Heart left ventricle (tissue), 16 donors: ENCODE measurements at regions not wholly inside any gene's neighbourhood (a gene's known extent, or its start where the extent isn't known, plus 50 kb on each side); places are given as distances from the start of the nearest gene placed in this dataset.

Experiments
- ATAC-seq, 4 donors: fragments of 200-7000 bp; cut with Tn5 transposase; one replicate each; pipeline ENCODE4 v1.9.1; 2020 to 2022; ENCODE audit warnings: moderate library complexity in 4 of 4, mild to moderate bottlenecking in 3 of 4, moderate number of reproducible peaks in 1 of 4
- DNase-seq, 5 donors: peaks; one replicate each; pipeline ENCODE4 v3.0.0-alpha.2; 2020
- H3K27ac ChIP-seq, 12 donors: fragments of 200-600 bp; sonication (generic) in 4 of 12; one replicate each; pipeline versions ENCODE4 v1.5.0 to v1.8.0; 2016 to 2022; ENCODE audit warnings: mild to moderate bottlenecking in 2 of 12
- H3K27me3 ChIP-seq, 9 donors: fragments of 200-600 bp; sonication (generic) in 2 of 9; one replicate each; pipeline versions ENCODE4 v1.5.1 to v1.8.0; 2016 to 2022; ENCODE audit warnings: mild to moderate bottlenecking in 3 of 9
- H3K36me3 ChIP-seq, 9 donors: fragments of 200-600 bp; sonication (generic) in 2 of 9; one replicate each; pipeline versions ENCODE4 v1.5.0 to v1.8.0; 2018 to 2022; ENCODE audit warnings: mild to moderate bottlenecking in 2 of 9
- H3K4me1 ChIP-seq, 12 donors: fragments of 200-600 bp; sonication (generic) in 4 of 12; one replicate each; pipeline versions ENCODE4 v1.5.0 to v1.8.0; 2016 to 2022; ENCODE audit warnings: mild to moderate bottlenecking in 3 of 12
- H3K4me3 ChIP-seq, 12 donors: fragments of 200-600 bp; sonication (generic) in 4 of 12; one replicate each; pipeline versions ENCODE4 v1.5.0 to v1.8.0; 2017 to 2022; ENCODE audit warnings: mild to moderate bottlenecking in 9 of 12, moderate library complexity in 4 of 12
- H3K9me3 ChIP-seq, 12 donors: fragments of 200-600 bp; sonication (generic) in 4 of 12; one replicate each; pipeline versions ENCODE4 v1.5.0 to v1.8.0; 2016 to 2022; ENCODE audit warnings: mild to moderate bottlenecking in 1 of 12
- POLR2A ChIP-seq, 2 donors: fragments of 450-650 bp; IDR thresholded peaks; one replicate each; pipeline ENCODE4 v1.6.1; 2017; ENCODE audit warnings: antibody characterized with exemption in 2 of 2, mild to moderate bottlenecking in 2 of 2, moderate library complexity in 2 of 2
- WGBS, 4 donors: extraction: QIAGEN DNeasy Blood & Tissue Kit in 2 of 4; methylation state at CpG; one replicate each; pipeline versions ENCODE4 v1.1.5 to v1.1.7; 2013 to 2018; 5-methylcytosine and 5-hydroxymethylcytosine counted together
- intact Hi-C, 10 donors: fragments of 100-400 bp; cut with DNase I; formaldehyde crosslinking; loops; one replicate each; pipeline versions ENCODE4 v1.11.1 to v1.14.2; 2022
- TF ChIP-seq, protein P1 (sequence below), 12 donors: fragments of 200-600 bp; sonication (generic) in 4 of 12; IDR thresholded peaks; one replicate each; pipeline versions ENCODE4 v1.5.0 to v1.8.0; 2018 to 2022; ENCODE audit warnings: antibody characterized with exemption in 12 of 12, mild to moderate bottlenecking in 5 of 12
- donor health status: ischemic (EF 13 %, LVEDD 7.1; RV severe dilation, severe dysfunction).
- donor health status: healthy with polysubstance abuse.
- donor health status: DM: no; HTN: yes; CAD: no.
- donor health status: DM: no; HTN: no; CAD: no.
- donor health status: ischemic (EF 25% LVEDD 6.9; RV normal size, moderate dysfunction).
- donor health status: ischemic (EF 25% LVEDD 5.7; RV mildly dilated, moderate dysfunction).
- donor health status: healthy.
- donor health status: DM: yes; HTN: yes; CAD: no.
- donor health status: ischemic (EF 35%, LVEDD 5.7; RV mildly dilated, moderate dysfunction).
- donor health status: nonischemic (EF 11% LVEDD 7.7; RV severe dilation, severe dysfunction).
- donor health status: DM: yes; HTN: yes; CAD: no.
- donor health status: PGD.
- donor health status: ischemic (EF 29% LVEDD 5.4; RV normal size, mild dysfunction).
- donor health status: nonischemic (EF 23%, LVEDD 6.1; RV moderate dilation, normal function).

- Histone ChIP-seq H3K4me3 (no peak overlapping the region), H3K9me3 (peaks cover 0 to 9% (median 0%) of the 10 kb centered on the region in 12 donors), H3K27ac (no peak overlapping the region), H3K4me1 (no peaks in the 10 kb centered on the region), H3K36me3 (no peaks in the 10 kb centered on the region), H3K27me3 (no peaks in the 10 kb centered on the region)
- intact Hi-C loops = no loop called here
- DNase-seq (no peak), ATAC-seq (no peak)
- WGBS, 4 donors = 66 to 74% (median 70%) methylated on average over 1 of the region's 1 CpG
- TF ChIP-seq, protein P1, sequence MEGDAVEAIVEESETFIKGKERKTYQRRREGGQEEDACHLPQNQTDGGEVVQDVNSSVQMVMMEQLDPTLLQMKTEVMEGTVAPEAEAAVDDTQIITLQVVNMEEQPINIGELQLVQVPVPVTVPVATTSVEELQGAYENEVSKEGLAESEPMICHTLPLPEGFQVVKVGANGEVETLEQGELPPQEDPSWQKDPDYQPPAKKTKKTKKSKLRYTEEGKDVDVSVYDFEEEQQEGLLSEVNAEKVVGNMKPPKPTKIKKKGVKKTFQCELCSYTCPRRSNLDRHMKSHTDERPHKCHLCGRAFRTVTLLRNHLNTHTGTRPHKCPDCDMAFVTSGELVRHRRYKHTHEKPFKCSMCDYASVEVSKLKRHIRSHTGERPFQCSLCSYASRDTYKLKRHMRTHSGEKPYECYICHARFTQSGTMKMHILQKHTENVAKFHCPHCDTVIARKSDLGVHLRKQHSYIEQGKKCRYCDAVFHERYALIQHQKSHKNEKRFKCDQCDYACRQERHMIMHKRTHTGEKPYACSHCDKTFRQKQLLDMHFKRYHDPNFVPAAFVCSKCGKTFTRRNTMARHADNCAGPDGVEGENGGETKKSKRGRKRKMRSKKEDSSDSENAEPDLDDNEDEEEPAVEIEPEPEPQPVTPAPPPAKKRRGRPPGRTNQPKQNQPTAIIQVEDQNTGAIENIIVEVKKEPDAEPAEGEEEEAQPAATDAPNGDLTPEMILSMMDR (IDR thresholded peaks at IDR 0.05) = no peak
- TF ChIP-seq POLR2A (IDR thresholded peaks at IDR 0.05) = no peak
Measured at GRCh38 chr9:32899181-32899580, 102.2 kb downstream of the APTX start.

- DNase-seq = no peak
- Histone ChIP-seq H3K4me1 (no peaks in the 10 kb centered on the region), H3K4me3 (no peak overlapping the region), H3K27me3 (no peaks in the 10 kb centered on the region), H3K27ac (no peak overlapping the region), H3K36me3 (no peaks in the 10 kb centered on the region), H3K9me3 (peaks cover 0 to 9% (median 0%) of the 10 kb centered on the region in 12 donors)
- intact Hi-C loops = no loop called here
- TF ChIP-seq, protein P1 (IDR thresholded peaks at IDR 0.05) = no peak
- TF ChIP-seq POLR2A (IDR thresholded peaks at IDR 0.05) = no peak
- WGBS, 4 donors = 73 to 80% (median 75%) methylated on average over 3 of the region's 3 CpGs
- no peak for ATAC-seq
Measured at GRCh38 chr9:32899761-32900160, 101.7 kb downstream of the APTX start.

- intact Hi-C loops = no loop called here
- Histone ChIP-seq H3K4me1 (no peaks in the 10 kb centered on the region), H3K27me3 (peaks cover 0 to 14% (median 0%) of the 10 kb centered on the region in 9 donors), H3K27ac (no peak overlapping the region), H3K4me3 (no peak overlapping the region), H3K9me3 (no peaks in the 10 kb centered on the region), H3K36me3 (no peaks in the 10 kb centered on the region)
- ATAC-seq = no peak
- DNase-seq = no peak
- WGBS, 4 donors = 68 to 82% (median 71%) methylated on average over 7 of the region's 7 CpGs
- TF ChIP-seq, protein P1 (IDR thresholded peaks at IDR 0.05) = no peak
- TF ChIP-seq POLR2A (IDR thresholded peaks at IDR 0.05) = no peak
Measured at GRCh38 chr9:32906213-32906612, 95.2 kb downstream of the APTX start.

GRCh38 chr9:32915802-32916201 is 85.6 kb downstream of the APTX start:
- H3K27me3 ChIP-seq = peaks cover 0 to 8% (median 0%) of the 10 kb centered on the region in 9 donors
- 73 to 83% (median 76%) methylated on average over 4 to 5 of the region's 5 CpGs for WGBS, 4 donors
- TF ChIP-seq POLR2A (IDR thresholded peaks at IDR 0.05) = no peak
- TF ChIP-seq, protein P1 (IDR thresholded peaks at IDR 0.05) = no peak
- intact Hi-C loops = loop anchor here in 2 of 10 donors (10.0 kb wide), 2 partner anchors 51 to 81 kb away; no protein-coding TSS in a partner anchor
- H3K27ac ChIP-seq = no peak overlapping the region
- no peak overlapping the region for H3K4me3 ChIP-seq
- DNase-seq (no peak), ATAC-seq (no peak)
- H3K36me3 ChIP-seq = no peaks in the 10 kb centered on the region
- peaks cover 0 to 4% (median 0%) of the 10 kb centered on the region in 12 donors for H3K9me3 ChIP-seq
- no peaks in the 10 kb centered on the region for H3K4me1 ChIP-seq
